HG03280 (cell line): ENCODE measurements at regions not wholly inside any gene's neighbourhood (a gene's known extent, or its start where the extent isn't known, plus 50 kb on each side); places are given as distances from the start of the nearest gene placed in this dataset.

Experiments
- ATAC-seq: cut with Tn5 transposase; IDR thresholded peaks from one replicate; pipeline ENCODE4 v1.9.1; 2021; ENCODE audit warnings: mild to moderate bottlenecking, moderate library complexity; ENCODE audit not compliant: unreplicated experiment

- no peak for ATAC-seq
These were observed 742.3 kb downstream of the TNS3 start for GRCh38 chr7:46839651-46840050.

DNA sequence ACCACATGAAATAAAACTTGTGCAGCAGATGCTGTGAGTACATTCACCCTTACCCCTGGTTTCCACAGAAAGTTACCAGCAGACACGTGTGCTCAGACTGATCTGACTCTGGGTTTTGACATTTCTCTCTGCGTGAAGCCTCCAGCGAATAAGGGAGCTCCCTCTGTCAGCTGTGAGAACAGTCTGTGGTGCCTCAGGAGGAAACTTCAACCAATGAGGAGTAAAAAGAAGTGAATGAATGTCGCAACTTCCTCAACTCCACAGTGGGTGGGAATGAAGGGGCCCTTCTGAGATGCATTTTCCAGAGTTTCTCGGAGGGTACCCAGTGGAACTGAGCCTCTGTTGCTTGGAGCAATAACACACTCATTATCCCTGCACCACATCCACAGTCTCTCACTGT lies 743.4 kb downstream of the TNS3 start:
- no peak for ATAC-seq

GRCh38 chr7:46835556-46835955 lies 746.4 kb downstream of the TNS3 start:
- no peak for ATAC-seq

DNA sequence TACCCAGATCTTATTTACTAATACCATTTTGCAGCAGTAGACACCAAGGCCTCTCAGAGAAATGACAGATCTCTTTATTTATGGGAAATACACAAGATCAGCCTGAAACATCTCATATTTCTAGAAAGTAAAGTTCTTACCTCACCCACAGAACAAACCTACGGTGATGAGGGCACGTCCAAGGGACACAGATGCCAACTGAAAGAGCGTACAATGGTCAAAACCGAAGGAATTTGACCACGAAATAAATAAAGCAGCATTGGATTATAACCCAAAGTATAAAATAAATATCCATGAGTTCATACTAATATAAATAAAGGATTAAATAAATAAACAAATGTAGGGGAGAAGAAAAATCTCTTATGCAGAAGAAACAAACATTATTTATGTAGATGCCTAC lies 747.0 kb downstream of the TNS3 start:
- no peak for ATAC-seq

GRCh38 chr7:46833197-46833596 lies 748.7 kb downstream of the TNS3 start:
- no peak for ATAC-seq

GRCh38 chr7:46832136-46832535 lies 749.8 kb downstream of the TNS3 start:
- ATAC-seq, result no peak

DNA sequence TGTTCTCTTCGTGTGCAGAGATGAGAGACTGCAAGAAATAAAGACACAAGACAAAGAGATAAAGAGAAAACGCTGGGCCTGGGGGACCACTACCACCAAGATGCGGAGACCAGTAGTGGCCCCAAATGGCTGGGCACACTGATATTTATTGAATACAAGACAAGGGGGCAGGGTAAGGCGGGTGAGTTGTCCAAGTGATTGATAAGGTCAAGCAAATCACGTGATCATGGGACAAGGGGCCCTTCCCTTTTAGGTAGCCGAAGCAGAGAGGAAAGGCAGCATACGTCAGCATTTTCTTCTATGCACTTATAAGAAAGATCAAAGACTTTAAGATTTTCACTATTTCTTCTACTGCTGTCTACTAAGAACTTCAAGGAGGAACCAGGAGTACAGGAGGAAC lies 762.1 kb downstream of the TNS3 start:
- no peak for ATAC-seq

DNA sequence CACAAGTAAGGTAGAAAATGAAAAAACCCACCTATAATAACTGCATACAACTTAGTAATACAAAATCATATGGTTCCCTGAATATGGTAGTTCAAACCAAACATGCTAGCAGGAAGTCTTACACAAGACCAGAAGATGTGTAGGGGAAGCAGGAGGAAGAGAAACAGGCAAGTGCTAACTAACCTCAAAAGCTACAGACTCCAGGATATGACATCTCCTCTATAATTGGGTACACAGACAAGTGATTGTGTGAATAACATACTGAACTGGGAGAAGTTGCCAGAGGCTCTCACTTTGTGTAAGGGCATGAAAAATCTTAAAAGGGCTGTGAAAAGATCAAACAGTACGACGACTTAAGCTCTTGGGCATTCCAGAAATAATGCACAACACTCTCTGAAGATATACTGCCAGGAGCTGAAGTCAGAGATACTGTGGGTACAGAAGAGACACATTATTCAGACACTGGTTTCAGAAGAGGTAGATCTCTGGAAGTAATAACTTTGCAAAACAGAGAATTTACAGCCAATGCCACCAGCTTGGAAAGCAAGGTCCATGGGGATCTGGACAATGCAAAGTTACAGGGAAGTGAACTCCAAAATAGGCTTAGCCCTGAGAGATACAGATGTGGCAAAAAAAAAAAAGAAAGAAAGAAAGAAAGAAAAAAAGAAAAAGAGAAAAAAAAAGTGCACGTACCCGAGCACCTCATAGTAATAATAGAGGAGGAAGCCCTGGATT lies 767.2 kb downstream of the TNS3 start:
- ATAC-seq, result no peak

DNA sequence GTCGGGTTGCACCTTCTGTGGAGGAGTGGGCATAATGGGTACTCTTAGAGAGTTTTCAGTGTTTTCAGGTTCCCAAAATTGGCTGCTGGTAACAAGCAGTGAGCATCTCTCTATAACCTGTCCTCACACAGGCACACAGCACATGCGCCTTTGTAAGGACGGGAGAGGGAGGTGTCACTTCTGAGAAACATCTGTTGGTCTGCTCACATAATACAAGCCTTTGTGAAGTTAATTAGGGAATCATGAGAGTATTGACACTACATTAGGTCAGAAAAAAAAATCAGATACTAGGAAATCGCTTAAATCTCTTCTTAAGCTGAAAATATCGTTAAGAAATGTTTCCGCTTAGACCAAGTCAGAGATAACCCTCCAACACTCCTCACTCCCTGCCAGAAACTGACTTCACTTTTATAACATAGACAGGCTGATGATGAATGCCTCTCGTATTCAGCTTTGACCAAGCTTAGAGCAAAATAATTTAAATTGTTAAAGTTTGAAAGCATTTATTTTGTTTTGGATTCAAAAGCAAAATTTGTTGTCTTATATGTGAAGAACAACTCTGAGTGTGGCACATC lies 769.7 kb downstream of the TNS3 start:
- no peak for ATAC-seq

DNA sequence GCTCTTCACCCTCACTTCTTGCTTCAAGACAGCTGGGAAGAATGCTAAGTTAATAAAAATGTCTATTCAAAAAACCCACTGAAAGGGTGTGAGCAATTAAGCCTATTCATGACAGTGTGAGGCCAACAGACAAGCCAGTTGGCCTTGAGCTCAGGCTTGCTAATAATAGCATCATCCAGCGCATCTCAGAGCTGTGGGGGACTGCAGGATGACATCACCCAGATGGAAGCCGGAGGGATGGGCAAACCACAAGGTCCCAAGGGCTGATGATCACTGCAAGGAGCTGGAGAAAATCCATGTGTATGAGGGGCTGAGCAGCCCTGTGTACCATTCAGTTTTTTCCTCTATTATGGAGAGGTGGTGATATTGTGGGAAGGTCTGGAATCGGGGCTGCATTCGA lies 770.4 kb downstream of the TNS3 start:
- no peak for ATAC-seq

- no peak for ATAC-seq
These were observed 770.9 kb downstream of the TNS3 start for GRCh38 chr7:46810986-46811385.

GRCh38 chr7:46809886-46810285 lies 772.0 kb downstream of the TNS3 start:
- no peak for ATAC-seq

GRCh38 chr7:46806856-46807255 lies 775.1 kb downstream of the TNS3 start:
- no peak for ATAC-seq

DNA sequence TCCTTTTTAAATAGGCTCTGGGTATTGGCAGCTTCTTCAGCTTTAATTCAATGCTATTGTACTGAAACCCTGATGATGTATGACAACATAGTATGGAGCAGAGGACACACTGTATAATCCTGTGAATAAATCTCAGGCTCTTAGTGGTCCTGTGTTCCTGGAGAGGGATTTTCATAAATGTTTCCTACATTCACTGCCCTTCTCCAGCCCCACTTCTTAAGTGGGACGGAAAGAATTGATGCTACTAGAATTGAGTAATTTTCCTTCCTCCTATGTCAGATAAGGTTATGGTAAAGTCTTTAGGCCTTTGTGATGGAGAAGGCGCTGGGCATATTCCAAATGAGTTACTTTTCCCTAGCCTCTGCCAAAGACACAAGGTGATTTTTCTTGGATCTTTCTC lies 779.4 kb downstream of the TNS3 start:
- no peak for ATAC-seq

- ATAC-seq, result no peak
These were observed 790.7 kb downstream of the TNS3 start for GRCh38 chr7:46791188-46791587.

- ATAC-seq, result no peak
These were observed 794.9 kb downstream of the TNS3 start for GRCh38 chr7:46786995-46787394.

GRCh38 chr7:46786221-46786954 lies 795.5 kb downstream of the TNS3 start:
- no peak for ATAC-seq

GRCh38 chr7:46784732-46785131 lies 797.2 kb downstream of the TNS3 start:
- ATAC-seq, result no peak

GRCh38 chr7:46781901-46782439 lies 799.9 kb downstream of the TNS3 start:
- ATAC-seq, result no peak

- no peak for ATAC-seq
These were observed 805.1 kb downstream of the TNS3 start for GRCh38 chr7:46776790-46777189.

DNA sequence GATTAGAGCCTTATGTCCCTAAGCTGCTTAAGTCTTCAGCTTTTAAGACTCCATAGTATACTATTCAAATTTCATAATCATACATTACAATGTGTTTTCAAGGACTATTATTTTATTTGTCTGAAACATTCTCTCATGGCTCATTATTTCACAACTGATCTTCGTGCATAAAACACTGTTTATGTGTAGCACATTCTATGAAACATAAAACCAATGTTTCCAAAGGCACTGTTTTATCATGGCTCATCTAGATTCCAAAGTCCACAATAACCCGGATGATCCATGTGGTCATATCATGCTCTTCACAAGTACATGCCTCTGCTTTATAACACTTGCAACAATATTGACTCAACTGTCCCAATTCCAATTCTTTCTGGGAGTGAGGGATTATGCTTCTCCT lies 806.1 kb downstream of the TNS3 start:
- no peak for ATAC-seq

GRCh38 chr7:46775020-46775419 lies 806.9 kb downstream of the TNS3 start:
- ATAC-seq, result no peak
